GM18499 (cell line): ENCODE measurements at regions not wholly inside any gene's neighbourhood (a gene's known extent, or its start where the extent isn't known, plus 50 kb on each side); places are given as distances from the start of the nearest gene placed in this dataset.
"Not testable (repeated sequence)": the region's sequence is repeated elsewhere in the genome, so short reads cannot be mapped to it uniquely, and the experiment has no call there.

Experiments
- ATAC-seq: cut with Tn5 transposase; IDR thresholded peaks from one replicate; pipeline ENCODE4 v1.9.1; 2021; ENCODE audit warnings: moderate number of reproducible peaks; ENCODE audit not compliant: insufficient read depth, unreplicated experiment

DNA sequence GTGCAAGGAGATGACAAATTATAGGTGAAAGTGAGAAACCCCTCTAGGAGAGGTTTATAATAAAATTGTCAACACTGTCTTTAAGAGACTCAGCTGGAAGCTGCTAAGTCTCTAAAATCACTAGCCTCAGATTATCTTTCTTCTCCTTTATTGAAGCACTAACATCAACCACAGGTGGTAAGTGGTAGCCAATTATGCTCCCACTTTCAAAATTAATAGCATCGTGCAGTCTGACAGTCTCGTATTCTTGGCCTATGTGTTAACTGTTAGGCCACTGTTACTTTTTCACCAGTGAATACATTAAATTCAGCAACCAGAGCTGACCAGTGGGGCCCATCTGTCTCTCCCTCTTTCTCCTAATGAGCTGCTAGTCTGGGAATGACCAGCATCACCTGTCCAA, 674.1 kb downstream of the RAPGEF2 start:
- no peak for ATAC-seq

DNA sequence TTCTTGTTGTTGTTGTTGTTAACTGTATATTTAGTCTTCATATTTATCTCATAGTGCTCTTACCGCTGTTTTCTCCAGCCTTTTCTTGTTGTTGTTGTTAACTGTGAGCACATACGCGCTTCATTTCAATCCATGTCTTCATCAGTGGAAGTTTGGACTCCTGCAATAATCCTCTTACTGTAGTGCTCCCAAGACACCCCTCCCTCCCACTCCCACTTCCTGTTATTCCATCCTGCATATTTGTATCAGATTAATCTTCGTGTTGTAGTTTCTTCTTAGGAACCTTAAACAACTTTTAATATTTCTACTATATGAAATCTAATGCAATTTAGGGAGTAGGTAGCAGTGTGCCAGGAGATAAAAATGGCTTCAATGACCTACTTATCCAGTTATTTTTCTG, 674.8 kb downstream of the RAPGEF2 start:
- ATAC-seq = no peak

GRCh38 chr4:159778298-159778697, 675.4 kb downstream of the RAPGEF2 start:
- no peak for ATAC-seq

DNA sequence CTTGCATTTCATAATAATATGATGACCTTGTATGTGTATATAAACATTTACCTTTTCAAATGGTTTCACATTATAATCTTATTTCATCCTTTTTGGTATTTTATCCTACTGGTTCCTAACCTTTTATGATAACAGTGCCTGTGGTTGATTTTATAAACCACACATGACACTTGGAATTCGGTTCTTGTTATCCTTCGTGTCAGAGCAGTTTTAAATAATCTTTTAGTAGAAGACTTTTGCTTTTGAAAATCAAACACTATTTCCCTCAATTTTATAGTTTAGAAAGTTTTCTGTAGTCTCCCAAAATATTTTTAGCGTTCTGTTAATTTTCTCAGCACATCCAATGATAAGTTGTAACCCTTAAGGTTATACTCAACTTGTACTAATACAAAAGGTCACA, 676.8 kb downstream of the RAPGEF2 start:
- no peak for ATAC-seq

- ATAC-seq = no peak
Measured at GRCh38 chr4:159780196-159780922, 677.5 kb downstream of the RAPGEF2 start.

GRCh38 chr4:159787901-159788300, 685.0 kb downstream of the RAPGEF2 start:
- no peak for ATAC-seq

DNA sequence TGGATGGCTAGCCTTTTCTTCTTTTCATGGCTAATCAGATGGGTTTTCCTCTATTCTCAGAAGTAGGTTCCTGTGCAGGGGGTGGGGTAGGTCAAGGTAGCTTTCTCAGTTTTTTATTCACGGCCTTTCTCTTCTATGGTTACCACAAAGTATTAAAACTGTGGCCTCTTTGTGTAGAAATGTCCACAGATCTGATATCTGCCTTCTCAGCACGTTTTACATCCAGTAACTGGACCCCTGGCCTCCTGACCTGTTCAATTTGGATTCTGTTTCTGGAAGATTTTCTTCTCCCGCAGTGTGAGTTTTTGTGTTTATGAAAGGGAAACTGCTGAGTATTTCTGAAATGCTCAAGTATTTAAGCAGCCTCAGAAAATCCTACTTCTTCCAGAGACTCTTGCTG, 688.5 kb downstream of the RAPGEF2 start:
- no peak for ATAC-seq

DNA sequence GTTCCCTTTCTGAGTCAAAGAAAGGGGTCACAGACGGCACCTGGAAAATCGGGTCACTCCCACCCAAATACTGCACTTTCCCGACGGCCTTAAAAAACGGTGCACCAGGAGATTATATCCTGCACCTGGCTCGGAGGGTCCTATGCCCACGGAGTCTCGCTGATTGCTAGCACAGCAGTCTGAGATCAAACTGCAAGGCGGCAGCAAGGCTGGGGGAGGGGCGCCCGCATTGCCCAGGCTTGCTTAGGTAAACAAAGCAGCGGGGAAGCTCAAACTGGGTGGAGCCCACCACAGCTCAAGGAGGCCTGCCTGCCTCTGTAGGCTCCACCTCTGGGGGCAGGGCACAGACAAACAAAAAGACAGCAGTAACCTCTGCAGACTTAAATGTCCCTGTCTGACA, 701.7 kb downstream of the RAPGEF2 start:
- ATAC-seq = not testable (repeated sequence)

GRCh38 chr4:159823743-159824142, 720.9 kb downstream of the RAPGEF2 start:
- no peak for ATAC-seq

GRCh38 chr4:159828687-159829086, 725.8 kb downstream of the RAPGEF2 start:
- ATAC-seq = no peak

GRCh38 chr4:159829184-159829583, 726.3 kb downstream of the RAPGEF2 start:
- no peak for ATAC-seq

- no peak for ATAC-seq
Measured at GRCh38 chr4:159837071-159837470, 734.2 kb downstream of the RAPGEF2 start.

DNA sequence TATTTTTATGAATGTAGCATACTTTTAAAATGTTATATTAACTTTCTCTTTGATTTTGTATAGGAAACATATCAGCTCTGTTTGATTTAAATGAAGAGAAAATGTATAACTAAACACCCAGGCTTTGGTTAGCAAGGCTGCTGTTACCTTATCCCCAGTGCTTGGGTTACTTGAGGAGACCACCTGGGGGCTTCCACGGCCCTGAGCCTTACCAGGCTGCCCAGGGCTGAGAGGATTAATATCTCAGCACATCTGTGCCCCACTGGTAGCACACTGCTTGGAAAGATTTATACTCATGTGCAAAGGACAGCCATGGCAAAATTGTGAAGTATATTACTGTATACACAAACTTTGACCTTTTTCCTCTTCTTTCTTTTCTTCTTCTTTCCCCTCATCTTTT, 752.9 kb downstream of the RAPGEF2 start:
- no peak for ATAC-seq

DNA sequence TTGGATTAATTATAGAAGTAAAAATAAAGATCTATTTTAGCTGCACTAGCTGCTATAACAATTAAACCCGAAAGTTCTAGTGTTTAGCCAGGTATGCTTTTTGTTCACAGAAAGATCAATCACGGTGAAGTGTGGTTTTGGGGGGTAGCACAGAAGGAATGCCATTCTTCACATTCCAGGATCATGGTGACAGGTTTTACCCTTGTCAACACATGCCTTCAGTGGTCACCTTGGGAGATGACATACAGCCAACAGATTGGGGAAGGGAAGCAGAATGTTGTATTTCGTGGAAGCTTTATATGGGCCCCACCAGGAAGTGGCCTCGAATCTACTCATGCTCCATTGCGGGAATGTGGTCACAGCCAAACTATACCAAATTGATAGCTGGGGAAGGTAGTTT, 753.6 kb downstream of the RAPGEF2 start:
- no peak for ATAC-seq

GRCh38 chr4:159859656-159860148, 756.8 kb downstream of the RAPGEF2 start:
- no peak for ATAC-seq

DNA sequence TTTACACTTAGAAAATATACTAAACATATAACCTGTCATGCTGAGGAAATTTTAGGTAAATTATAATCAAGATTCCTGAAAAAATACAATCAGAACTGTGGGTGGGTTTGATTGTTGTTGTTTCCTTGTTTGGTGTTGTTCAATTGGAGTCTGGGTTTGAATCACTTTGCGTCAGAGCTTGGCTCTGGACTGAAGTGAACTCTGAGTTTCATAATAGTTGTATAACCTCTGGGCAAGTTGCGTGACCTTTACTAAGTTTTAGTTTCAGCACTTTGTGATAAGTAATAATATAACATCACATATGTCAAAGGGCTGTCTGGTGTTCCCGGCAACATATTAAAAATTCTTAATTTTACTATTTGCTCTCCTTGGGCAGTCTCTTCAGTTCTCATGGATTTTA, 758.1 kb downstream of the RAPGEF2 start:
- ATAC-seq = no peak

- ATAC-seq = no peak
Measured at GRCh38 chr4:159864337-159864736, 761.5 kb downstream of the RAPGEF2 start.

DNA sequence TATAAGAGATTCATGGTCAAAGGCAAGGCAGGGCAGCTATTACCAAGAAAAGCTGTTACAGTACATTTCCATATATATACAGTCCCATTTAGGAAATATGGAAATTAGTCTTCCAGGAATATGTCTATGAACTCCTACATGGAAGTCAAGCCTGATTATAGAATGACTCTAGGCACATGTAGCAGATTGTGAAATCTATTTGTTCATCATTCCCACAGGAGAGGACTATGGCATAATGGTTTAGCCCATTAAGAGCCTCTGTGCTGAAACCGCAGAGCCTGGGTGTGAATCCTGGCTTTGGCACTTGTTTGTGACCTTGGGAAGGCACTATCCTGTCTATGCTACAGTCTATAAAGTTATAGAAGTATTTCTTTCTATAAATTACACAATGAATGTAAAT, 764.8 kb downstream of the RAPGEF2 start:
- no peak for ATAC-seq

GRCh38 chr4:159868936-159869335, 766.1 kb downstream of the RAPGEF2 start:
- not testable (repeated sequence) for ATAC-seq

DNA sequence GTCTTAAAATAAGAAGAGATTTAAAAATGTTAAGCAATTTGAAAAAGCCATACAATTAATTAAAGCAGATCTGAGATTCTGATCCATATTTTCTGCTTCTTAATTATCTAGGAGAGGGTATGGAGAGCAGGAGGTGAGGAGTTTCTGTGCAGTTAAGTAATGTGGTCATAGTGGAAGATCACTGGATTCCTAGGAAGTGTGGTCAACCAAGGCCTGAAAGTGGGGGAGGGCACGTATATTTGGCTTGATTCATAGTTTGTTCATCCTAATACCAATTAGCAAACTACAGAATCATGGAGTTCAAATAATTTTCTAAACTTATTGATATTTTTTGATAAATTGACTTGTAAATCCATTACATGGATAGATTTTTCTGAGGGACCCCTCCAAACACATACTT, 768.3 kb downstream of the RAPGEF2 start:
- no peak for ATAC-seq

DNA sequence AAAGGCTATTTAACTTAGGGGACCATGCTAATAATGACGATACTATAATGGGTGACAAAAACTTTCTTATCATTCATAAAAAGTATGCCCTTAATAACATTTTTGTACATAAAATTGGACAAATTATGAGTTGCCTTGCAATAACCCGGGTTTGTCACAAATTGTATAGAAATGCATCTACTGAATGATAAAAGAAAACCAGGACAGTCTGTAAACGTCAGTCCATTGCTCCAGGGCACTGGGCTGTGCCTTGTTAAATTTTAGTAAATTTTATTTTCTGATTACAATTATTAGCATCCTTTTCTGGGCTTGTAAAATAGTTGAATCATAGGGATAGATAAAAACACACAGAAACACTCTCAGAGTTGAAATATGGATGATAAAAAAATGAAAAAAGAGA, 778.3 kb downstream of the RAPGEF2 start:
- ATAC-seq = no peak

DNA sequence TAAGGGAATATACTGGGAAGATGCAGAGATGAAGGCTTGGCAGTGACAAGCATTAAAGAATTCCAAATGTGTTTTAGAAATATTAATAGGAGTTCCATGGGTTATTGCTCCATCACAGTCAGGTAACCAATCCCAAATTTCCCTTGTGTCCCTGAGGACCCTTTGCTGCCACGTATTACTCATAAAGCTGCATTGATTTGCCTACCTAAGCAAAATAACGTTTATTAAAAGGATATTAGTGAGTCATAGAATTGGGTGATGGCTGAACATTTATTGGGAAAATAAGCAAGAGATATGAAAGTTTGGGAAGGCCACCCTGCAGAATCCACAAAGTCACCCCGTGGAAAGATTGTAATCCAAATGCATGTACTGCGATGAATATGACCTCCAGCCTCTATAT, 782.1 kb downstream of the RAPGEF2 start:
- ATAC-seq = no peak
